ENCODE measurements at regions not wholly inside any gene's neighbourhood (a gene's known extent, or its start where the extent isn't known, plus 50 kb on each side); places are given as distances from the start of the nearest gene placed in this dataset.
"Not testable (repeated sequence)": the region's sequence is repeated elsewhere in the genome, so short reads cannot be mapped to it uniquely, and the experiment has no call there.

DNA sequence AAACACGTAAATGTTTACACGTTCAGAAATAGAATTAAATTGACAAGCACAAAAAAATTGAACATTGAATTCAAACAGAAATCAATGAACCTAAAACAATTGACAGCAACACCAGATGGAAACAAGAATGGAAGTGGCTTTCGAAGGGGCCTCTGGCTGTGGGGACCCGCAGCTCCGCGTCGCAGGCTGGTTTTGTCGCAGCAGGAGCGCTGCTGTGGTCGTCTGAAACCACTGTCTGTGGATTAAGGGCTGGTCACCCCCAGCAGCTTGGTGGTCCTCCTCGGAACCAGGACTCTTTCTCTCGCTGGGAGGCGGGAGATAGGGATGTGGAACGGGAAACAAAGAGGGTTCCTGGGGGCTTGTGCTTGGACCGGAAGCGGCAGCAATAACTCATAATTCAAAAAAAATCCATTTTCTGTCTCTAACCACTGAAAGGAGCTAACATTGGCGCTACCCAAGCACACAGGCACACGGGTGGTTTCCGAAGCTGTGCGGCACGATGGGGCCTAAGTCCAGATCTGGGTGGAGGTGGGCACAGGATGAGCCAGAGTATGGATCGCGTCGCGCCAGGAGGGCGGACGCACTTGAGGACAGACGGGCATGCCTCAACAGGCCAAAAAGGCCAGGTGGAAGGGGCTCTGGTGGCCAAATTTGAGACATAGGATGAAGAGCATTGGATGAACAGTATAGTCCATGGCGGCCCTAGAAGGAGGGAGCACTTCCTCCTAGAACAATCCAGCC lies 346.0 kb downstream of the CNTNAP3B start:
- intact Hi-C loops (cut with DNase I); H3K36me3 ChIP-seq; H3K27me3 ChIP-seq; H3K27ac ChIP-seq; DNase-seq; H3K4me1 ChIP-seq; H3K4me3 ChIP-seq; ATAC-seq; H3K9me3 ChIP-seq: not testable (repeated sequence)

DNA sequence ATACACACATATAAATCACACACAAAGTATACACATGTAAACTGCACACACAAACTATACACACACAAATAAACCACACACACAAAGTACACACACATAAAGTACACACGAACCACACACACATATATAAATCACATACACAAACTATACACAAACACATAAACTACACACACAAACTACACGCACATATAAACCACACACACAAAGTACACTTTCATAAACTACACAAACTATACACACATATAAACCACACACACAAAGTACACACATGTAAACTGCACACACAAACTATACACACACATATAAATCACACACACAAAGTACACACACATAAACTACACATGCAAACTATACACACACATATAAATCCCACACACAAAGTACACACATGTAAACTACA lies 347.3 kb downstream of the CNTNAP3B start:
- DNase-seq; H3K27me3 ChIP-seq; ATAC-seq; H3K36me3 ChIP-seq; H3K9me3 ChIP-seq; H3K4me1 ChIP-seq; H3K4me3 ChIP-seq; intact Hi-C loops (cut with DNase I); H3K27ac ChIP-seq: not testable (repeated sequence)

DNA sequence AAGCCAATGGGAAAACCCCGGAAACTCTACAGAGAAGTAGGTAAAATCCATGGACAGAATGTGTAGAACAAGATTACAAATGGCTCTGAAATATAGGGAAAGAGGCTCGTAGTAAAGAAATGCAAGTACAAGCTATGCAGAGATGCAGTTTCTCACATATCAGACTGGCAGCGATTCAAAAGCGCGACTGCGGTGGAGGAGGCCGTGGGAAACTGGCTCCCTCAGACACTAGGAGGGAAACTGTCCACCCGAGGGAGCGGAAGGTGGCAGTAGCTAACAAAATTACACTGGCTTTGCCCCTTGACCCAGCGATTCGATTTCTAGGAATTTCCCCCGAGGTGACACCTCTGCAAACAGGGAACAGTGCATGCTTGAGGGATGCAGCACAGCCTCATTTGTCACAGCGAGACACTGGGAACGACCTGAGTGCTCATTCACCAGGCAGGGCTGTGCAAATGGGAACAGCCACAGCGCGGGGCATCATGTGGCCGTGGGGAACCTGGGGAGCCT lies 349.3 kb downstream of the CNTNAP3B start:
- H3K27me3 ChIP-seq; DNase-seq; H3K36me3 ChIP-seq; H3K4me3 ChIP-seq; H3K4me1 ChIP-seq; H3K9me3 ChIP-seq; H3K27ac ChIP-seq; intact Hi-C loops (cut with DNase I); ATAC-seq: not testable (repeated sequence)

- H3K27me3 ChIP-seq; H3K9me3 ChIP-seq; H3K36me3 ChIP-seq; H3K4me1 ChIP-seq; H3K4me3 ChIP-seq; H3K27ac ChIP-seq; DNase-seq; intact Hi-C loops (cut with DNase I); ATAC-seq: not testable (repeated sequence)
These were observed 350.0 kb downstream of the CNTNAP3B start for GRCh38 chr9:41779192-41779591.

DNA sequence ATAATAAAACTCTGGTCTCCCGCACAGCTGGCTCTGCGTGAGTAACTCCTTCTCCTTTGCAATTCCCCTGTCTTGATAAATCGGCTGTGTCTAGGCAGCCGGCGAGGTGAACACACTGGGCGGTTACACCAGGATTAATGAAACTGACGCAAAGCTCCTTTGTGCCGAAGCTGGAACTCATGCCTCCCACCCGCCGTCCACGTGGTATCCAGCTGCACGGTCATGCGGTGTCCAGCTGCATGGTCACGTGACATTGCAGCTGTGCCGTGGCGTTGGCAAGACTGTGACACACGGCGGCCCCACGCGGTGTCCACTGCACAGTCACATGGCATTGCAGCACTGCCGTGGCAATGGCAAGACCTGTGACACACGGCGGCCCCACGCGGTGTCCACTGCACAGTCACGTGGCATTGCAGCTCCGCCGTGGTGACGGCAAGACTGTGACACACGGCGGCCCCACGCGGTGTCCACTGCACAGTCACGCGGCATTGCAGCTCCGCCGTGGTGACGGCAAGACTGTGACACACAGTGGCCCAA lies 350.6 kb downstream of the CNTNAP3B start:
- H3K27ac ChIP-seq; H3K36me3 ChIP-seq; H3K27me3 ChIP-seq; H3K4me1 ChIP-seq; H3K4me3 ChIP-seq; ATAC-seq; H3K9me3 ChIP-seq; DNase-seq; intact Hi-C loops (cut with DNase I): not testable (repeated sequence)

DNA sequence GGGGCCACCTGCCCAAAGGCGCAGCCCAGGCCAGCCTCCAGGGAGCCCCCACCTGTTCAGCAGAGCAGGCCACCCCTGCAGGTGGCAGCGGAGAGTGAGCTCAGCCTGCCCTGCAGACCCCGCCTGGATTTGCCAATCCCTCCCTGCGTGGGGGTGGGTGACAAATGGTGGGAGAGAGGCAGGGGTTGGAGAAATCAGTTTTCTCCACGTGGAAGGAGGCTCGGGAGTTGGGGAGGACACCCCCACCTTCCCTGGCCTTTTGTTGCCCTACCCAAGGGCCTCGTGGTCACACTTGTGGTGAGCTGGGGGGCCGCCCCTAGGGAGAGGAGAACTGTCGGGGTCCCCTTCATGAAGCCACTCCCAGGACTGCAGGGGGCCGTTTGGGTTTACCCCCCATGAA lies 351.7 kb downstream of the CNTNAP3B start:
- H3K9me3 ChIP-seq; H3K27ac ChIP-seq; H3K36me3 ChIP-seq; DNase-seq; intact Hi-C loops (cut with DNase I); H3K4me1 ChIP-seq; H3K27me3 ChIP-seq; ATAC-seq; H3K4me3 ChIP-seq: not testable (repeated sequence)

DNA sequence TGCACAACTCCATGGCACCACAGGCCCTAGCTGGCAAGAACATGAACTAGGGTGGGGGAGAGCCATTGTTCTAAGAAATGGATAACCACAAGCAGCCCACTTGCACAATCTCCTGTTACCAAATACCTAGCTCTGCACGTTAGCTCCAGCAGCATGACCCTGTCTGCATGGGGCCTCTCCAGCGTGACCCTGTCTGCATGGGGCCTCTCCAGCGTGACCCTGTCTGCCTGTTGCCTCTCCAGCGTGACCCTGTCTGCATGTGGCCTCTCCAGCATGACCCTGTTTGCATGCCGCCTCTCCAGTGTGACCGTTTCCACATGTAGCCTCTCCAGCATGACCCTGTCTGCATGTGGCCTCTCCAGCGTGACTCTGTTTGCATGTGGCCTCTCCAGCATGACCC lies 356.7 kb downstream of the CNTNAP3B start:
- H3K36me3 ChIP-seq; H3K4me1 ChIP-seq; H3K4me3 ChIP-seq; DNase-seq; H3K27ac ChIP-seq; intact Hi-C loops (cut with DNase I); H3K9me3 ChIP-seq; H3K27me3 ChIP-seq; ATAC-seq: not testable (repeated sequence)

GRCh38 chr9:41771693-41772092 lies 357.5 kb downstream of the CNTNAP3B start:
- peak; percentile 68 for ATAC-seq
- H3K4me1 ChIP-seq; intact Hi-C loops (cut with DNase I); DNase-seq; H3K9me3 ChIP-seq; H3K4me3 ChIP-seq; H3K27ac ChIP-seq; H3K36me3 ChIP-seq; H3K27me3 ChIP-seq: not testable (repeated sequence)

DNA sequence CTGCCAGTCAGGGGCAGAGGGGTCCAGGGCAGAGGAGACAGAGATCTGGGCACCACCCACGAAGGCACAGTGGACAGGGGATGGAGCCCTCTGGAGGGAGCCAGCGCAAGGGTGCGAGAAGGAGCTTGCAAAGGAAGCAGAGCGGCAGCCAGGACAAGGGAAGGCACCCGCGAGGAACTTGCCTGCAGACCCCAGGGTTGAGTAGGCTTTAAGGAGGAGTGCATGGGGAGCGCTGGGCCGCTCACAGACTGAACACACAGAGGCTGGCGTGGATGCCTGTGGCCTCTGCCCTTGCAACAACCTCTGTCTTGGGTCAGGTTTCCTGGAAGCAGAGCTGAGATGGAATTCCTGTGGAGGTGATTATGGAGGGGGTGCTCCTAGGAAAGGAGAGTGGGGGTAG lies 374.4 kb downstream of the CNTNAP3B start:
- DNase-seq; H3K4me3 ChIP-seq; ATAC-seq; H3K27ac ChIP-seq; H3K4me1 ChIP-seq; intact Hi-C loops (cut with DNase I); H3K36me3 ChIP-seq; H3K9me3 ChIP-seq; H3K27me3 ChIP-seq: not testable (repeated sequence)

GRCh38 chr9:41754403-41754802 lies 374.8 kb downstream of the CNTNAP3B start:
- not testable (repeated sequence) for H3K4me1 ChIP-seq

DNA sequence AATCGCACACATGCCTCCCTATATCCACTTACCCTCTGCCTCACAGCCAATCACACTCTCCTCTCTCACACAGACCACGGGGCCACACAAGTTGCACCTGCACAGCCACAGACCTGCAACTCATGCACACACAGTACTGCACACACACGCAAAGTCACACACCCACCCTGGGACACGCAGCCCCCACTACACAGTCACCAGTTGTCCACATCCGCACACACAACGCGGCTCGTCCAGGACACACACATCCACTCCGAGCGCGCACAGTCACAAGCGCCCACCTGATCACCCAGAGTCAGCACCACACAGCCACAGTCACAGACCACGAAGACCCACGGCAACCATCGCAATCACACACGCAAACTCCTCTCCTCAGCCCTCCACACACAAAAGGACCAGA lies 387.3 kb downstream of the CNTNAP3B start:
- DNase-seq; H3K36me3 ChIP-seq; H3K27me3 ChIP-seq; intact Hi-C loops (cut with DNase I); H3K27ac ChIP-seq; ATAC-seq; H3K4me3 ChIP-seq; H3K4me1 ChIP-seq; H3K9me3 ChIP-seq: not testable (repeated sequence)

More at GRCh38 chr9:41754403-41754802, 374.8 kb downstream of the CNTNAP3B start:
- H3K9me3 ChIP-seq; intact Hi-C loops (cut with DNase I); DNase-seq; ATAC-seq; H3K36me3 ChIP-seq; H3K27ac ChIP-seq; H3K4me3 ChIP-seq; H3K27me3 ChIP-seq: not testable (repeated sequence)

DNA sequence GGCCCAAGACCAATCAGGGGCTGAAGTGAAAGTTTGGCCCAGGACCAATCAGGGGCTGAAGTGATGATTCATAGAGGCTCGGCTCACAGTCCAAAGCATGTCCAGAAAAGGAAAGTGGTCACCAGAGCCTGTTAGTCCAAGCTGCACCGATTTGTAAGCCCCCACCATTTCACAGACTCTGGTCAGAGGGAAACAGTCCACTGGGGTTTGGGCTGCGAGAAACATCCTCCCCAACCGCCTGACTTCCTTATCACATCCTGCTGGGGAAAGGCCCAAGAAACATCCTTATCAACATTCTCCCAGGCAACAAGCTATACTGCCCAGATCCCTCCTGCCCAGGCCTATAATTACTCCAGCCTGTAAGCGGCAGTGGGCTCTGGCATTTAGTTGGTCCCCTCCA lies 388.1 kb downstream of the CNTNAP3B start:
- DNase-seq; H3K4me1 ChIP-seq; intact Hi-C loops (cut with DNase I); H3K27ac ChIP-seq; ATAC-seq; H3K27me3 ChIP-seq; H3K36me3 ChIP-seq; H3K4me3 ChIP-seq; H3K9me3 ChIP-seq: not testable (repeated sequence)

GRCh38 chr9:41738681-41739080 lies 390.5 kb downstream of the CNTNAP3B start:
- DNase-seq, result not testable (repeated sequence)

GRCh38 chr9:41699190-41699589 lies 430.0 kb downstream of the CNTNAP3B start:
- H3K36me3 ChIP-seq; ATAC-seq; intact Hi-C loops (cut with DNase I); DNase-seq; H3K27ac ChIP-seq; H3K4me1 ChIP-seq; H3K27me3 ChIP-seq; H3K9me3 ChIP-seq; H3K4me3 ChIP-seq: not testable (repeated sequence)

More at GRCh38 chr9:41738681-41739080, 390.5 kb downstream of the CNTNAP3B start:
- H3K4me1 ChIP-seq; H3K27ac ChIP-seq; ATAC-seq; H3K4me3 ChIP-seq; H3K36me3 ChIP-seq; H3K27me3 ChIP-seq; intact Hi-C loops (cut with DNase I); H3K9me3 ChIP-seq: not testable (repeated sequence)
